Uterus (tissue), 2 donors: ENCODE measurements at regions not wholly inside any gene's neighbourhood (a gene's known extent, or its start where the extent isn't known, plus 50 kb on each side); places are given as distances from the start of the nearest gene placed in this dataset.

Experiments used
- POLR2A ChIP-seq, 2 donors: fragments of 450-650 bp; IDR thresholded peaks; one replicate each; pipeline ENCODE4 v1.6.1; 2016; ENCODE audit warnings: antibody characterized with exemption in 2 of 2, mild to moderate bottlenecking in 1 of 2, moderate library complexity in 1 of 2
- TF ChIP-seq, protein P1 (sequence below), 4 experiments: fragments of 200-600 bp in 2 of 4; fragments of 450-650 bp in 2 of 4; sonication (generic) in 2 of 4; IDR thresholded peaks; one replicate each; pipeline ENCODE4 v1.5.1; 2016 to 2019; ENCODE audit warnings: antibody characterized with exemption in 4 of 4, mild to moderate bottlenecking in 2 of 4, moderate library complexity in 1 of 4

- no peak for TF ChIP-seq POLR2A (IDR thresholded peaks at IDR 0.05)
- TF ChIP-seq, protein P1, sequence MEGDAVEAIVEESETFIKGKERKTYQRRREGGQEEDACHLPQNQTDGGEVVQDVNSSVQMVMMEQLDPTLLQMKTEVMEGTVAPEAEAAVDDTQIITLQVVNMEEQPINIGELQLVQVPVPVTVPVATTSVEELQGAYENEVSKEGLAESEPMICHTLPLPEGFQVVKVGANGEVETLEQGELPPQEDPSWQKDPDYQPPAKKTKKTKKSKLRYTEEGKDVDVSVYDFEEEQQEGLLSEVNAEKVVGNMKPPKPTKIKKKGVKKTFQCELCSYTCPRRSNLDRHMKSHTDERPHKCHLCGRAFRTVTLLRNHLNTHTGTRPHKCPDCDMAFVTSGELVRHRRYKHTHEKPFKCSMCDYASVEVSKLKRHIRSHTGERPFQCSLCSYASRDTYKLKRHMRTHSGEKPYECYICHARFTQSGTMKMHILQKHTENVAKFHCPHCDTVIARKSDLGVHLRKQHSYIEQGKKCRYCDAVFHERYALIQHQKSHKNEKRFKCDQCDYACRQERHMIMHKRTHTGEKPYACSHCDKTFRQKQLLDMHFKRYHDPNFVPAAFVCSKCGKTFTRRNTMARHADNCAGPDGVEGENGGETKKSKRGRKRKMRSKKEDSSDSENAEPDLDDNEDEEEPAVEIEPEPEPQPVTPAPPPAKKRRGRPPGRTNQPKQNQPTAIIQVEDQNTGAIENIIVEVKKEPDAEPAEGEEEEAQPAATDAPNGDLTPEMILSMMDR (IDR thresholded peaks at IDR 0.05), result no peak
These were observed 169.1 kb downstream of the NXPE2 start for GRCh38 chr11:114847306-114847975.
